H9 (cell line): ENCODE measurements at regions not wholly inside any gene's neighbourhood (a gene's known extent, or its start where the extent isn't known, plus 50 kb on each side); places are given as distances from the start of the nearest gene placed in this dataset.

Source experiments
- DNase-seq: peaks from one replicate; pipeline ENCODE4 v3.0.0-alpha.2; 2017
- H2AFZ ChIP-seq: one replicate; pipeline ENCODE4 v1.6.1; 2013; ENCODE audit warnings: mild to moderate bottlenecking, low read length, control low read depth, moderate library complexity
- H2AK5ac ChIP-seq: 2 replicates; pipeline ENCODE4 v1.6.1; 2013; ENCODE audit warnings: low read length, control low read depth, mixed read lengths; ENCODE audit not compliant: insufficient read length
- H2BK120ac ChIP-seq: one replicate; pipeline ENCODE4 v1.6.1; 2013; ENCODE audit warnings: low read depth, mild to moderate bottlenecking, low read length, control low read depth, inconsistent platforms; ENCODE audit not compliant: poor library complexity, severe bottlenecking
- H2BK12ac ChIP-seq: 2 replicates; pipeline ENCODE4 v1.6.1; 2013; ENCODE audit warnings: low read length, control low read depth, mixed read lengths, low read depth; ENCODE audit not compliant: insufficient read length
- H2BK15ac ChIP-seq: 2 replicates; pipeline ENCODE4 v1.6.1; 2013; ENCODE audit warnings: low read depth, low read length, control low read depth
- H2BK20ac ChIP-seq: one replicate; pipeline ENCODE4 v1.6.1; 2013; ENCODE audit warnings: low read depth, mild to moderate bottlenecking, low read length, control low read depth, inconsistent platforms; ENCODE audit not compliant: poor library complexity, severe bottlenecking
- H2BK5ac ChIP-seq: 2 replicates; pipeline ENCODE4 v1.6.1; 2013; ENCODE audit warnings: low read length, control low read depth, mixed read lengths; ENCODE audit not compliant: insufficient read length
- H3K14ac ChIP-seq: 2 replicates; pipeline ENCODE4 v1.6.1; 2013; ENCODE audit warnings: low read length, control low read depth; ENCODE audit not compliant: insufficient read depth
- H3K18ac ChIP-seq: 2 replicates; pipeline ENCODE4 v1.6.1; 2013; ENCODE audit warnings: low read depth, mild to moderate bottlenecking, mixed read lengths, low read length, control low read depth; ENCODE audit not compliant: insufficient read length
- H3K23ac ChIP-seq: 2 replicates; pipeline ENCODE4 v1.6.1; 2013; ENCODE audit warnings: low read length, control low read depth, mixed read lengths, low read depth; ENCODE audit not compliant: insufficient read length
- H3K23me2 ChIP-seq: 2 replicates; pipeline ENCODE4 v1.6.1; 2013; ENCODE audit warnings: low read depth, mild to moderate bottlenecking, mixed read lengths, low read length, control low read depth; ENCODE audit not compliant: insufficient read length, poor library complexity, severe bottlenecking
- H3K27ac ChIP-seq: 2 replicates; pipeline ENCODE4 v1.5.1; 2013; ENCODE audit warnings: low read length, control low read depth, mixed read lengths, low read depth; ENCODE audit not compliant: insufficient read length
- H3K27me3 ChIP-seq: 2 replicates; pipeline ENCODE4 v1.6.1; 2013; ENCODE audit warnings: low read length, control low read depth, inconsistent platforms; ENCODE audit not compliant: insufficient read depth
- H3K4ac ChIP-seq: 2 replicates; pipeline ENCODE4 v1.6.1; 2013; ENCODE audit warnings: low read depth, mild to moderate bottlenecking, control low read depth, inconsistent platforms, low read length, moderate library complexity
- H3K4me1 ChIP-seq: 2 replicates; pipeline ENCODE4 v1.6.1; 2013; ENCODE audit warnings: low read length, control low read depth, inconsistent platforms; ENCODE audit not compliant: insufficient read depth
- H3K4me2 ChIP-seq: 2 replicates; pipeline ENCODE4 v1.6.1; 2013; ENCODE audit warnings: low read length, control low read depth, mixed read lengths; ENCODE audit not compliant: insufficient read length, insufficient read depth
- H3K56ac ChIP-seq: 2 replicates; pipeline ENCODE4 v1.6.1; 2013; ENCODE audit warnings: low read depth, mild to moderate bottlenecking, mixed read lengths, low read length, control low read depth; ENCODE audit not compliant: insufficient read length
- H3K79me1 ChIP-seq: 2 replicates; pipeline ENCODE4 v1.6.1; 2013; ENCODE audit warnings: low read depth, mild to moderate bottlenecking, moderate library complexity, low read length, control low read depth, inconsistent platforms; ENCODE audit not compliant: insufficient read depth, poor library complexity, severe bottlenecking
- H3K79me2 ChIP-seq: 2 replicates; pipeline ENCODE4 v1.6.1; 2013; ENCODE audit warnings: low read length, control low read depth, inconsistent platforms; ENCODE audit not compliant: insufficient read depth
- H3K9ac ChIP-seq: 2 replicates; pipeline ENCODE4 v1.6.1; 2013; ENCODE audit warnings: low read length, control low read depth, mixed read lengths; ENCODE audit not compliant: insufficient read length; ENCODE audit errors: extremely low read depth
- H3K9me3 ChIP-seq: one replicate; pipeline ENCODE4 v1.6.1; 2013; ENCODE audit warnings: low read depth, low read length, inconsistent platforms; ENCODE audit not compliant: control insufficient read depth
- H3T11ph ChIP-seq: one replicate; pipeline ENCODE4 v1.6.1; 2013; ENCODE audit warnings: mild to moderate bottlenecking, low read length, control low read depth, inconsistent platforms
- H4K20me1 ChIP-seq: one replicate; pipeline ENCODE4 v1.6.1; 2013; ENCODE audit not compliant: control insufficient read depth, insufficient read length, insufficient read depth
- H4K5ac ChIP-seq: 2 replicates; pipeline ENCODE4 v1.6.1; 2013; ENCODE audit warnings: low read depth, mild to moderate bottlenecking, mixed read lengths, low read length, control low read depth; ENCODE audit not compliant: insufficient read length
- H4K8ac ChIP-seq: replicated peaks from 2 replicates; pipeline ENCODE4 v1.6.1; 2013; ENCODE audit warnings: low read length, control low read depth, mixed read lengths, low read depth; ENCODE audit not compliant: insufficient read length
- H4K91ac ChIP-seq: 2 replicates; pipeline ENCODE4 v1.6.1; 2013; ENCODE audit warnings: low read depth, mild to moderate bottlenecking, moderate library complexity, mixed read lengths, low read length, control low read depth; ENCODE audit not compliant: insufficient read length
- H3K27ac Mint-ChIP-seq, 3 experiments: 2 replicates in 2 of 3; 3 replicates in 1 of 3; pipeline ENCODE4 v1.8.0; 2020 to 2021; ENCODE audit warnings: mixed read lengths in 3 of 3, mild to moderate bottlenecking in 1 of 3, moderate library complexity in 1 of 3
- H3K27me3 Mint-ChIP-seq: 2 replicates; pipeline ENCODE4 v1.8.0; 2021; ENCODE audit warnings: low read depth, mild to moderate bottlenecking, moderate library complexity, mixed read lengths
- H3K36me3 Mint-ChIP-seq, 3 experiments: 2 replicates in 2 of 3; 3 replicates in 1 of 3; pipeline ENCODE4 v1.8.0; 2020 to 2021; ENCODE audit warnings: low read depth in 3 of 3, mixed read lengths in 3 of 3; ENCODE audit not compliant: insufficient read depth in 1 of 3
- H3K4me1 Mint-ChIP-seq, 2 experiments: 2 replicates each; pipeline ENCODE4 v1.8.0; 2020; ENCODE audit warnings: mixed read lengths in 2 of 2
- H3K4me3 Mint-ChIP-seq, 2 experiments: 2 replicates in 1 of 2; 3 replicates in 1 of 2; pipeline ENCODE4 v1.8.0; 2020 to 2021; ENCODE audit warnings: mild to moderate bottlenecking in 2 of 2, mixed read lengths in 2 of 2, moderate library complexity in 1 of 2
- H3K9me3 Mint-ChIP-seq, 2 experiments: 2 replicates in 1 of 2; 3 replicates in 1 of 2; pipeline ENCODE4 v1.8.0; 2020; ENCODE audit warnings: mild to moderate bottlenecking in 2 of 2, mixed read lengths in 2 of 2, moderate library complexity in 1 of 2
- WGBS: extraction: QIAGEN DNeasy Blood & Tissue Kit; methylation state at CpG from one replicate; pipeline ENCODE4 v1.1.7; 2013; ENCODE audit warnings: missing lambda C conversion rate, low lambda C conversion rate, mixed read lengths; ENCODE audit not compliant: insufficient read length; ENCODE audit errors: extremely low coverage; 5-methylcytosine and 5-hydroxymethylcytosine counted together
- TF ChIP-seq, protein P1 (sequence below): fragments of 200-600 bp; sonication (generic); conservative IDR thresholded peaks from 3 replicates; pipeline ENCODE4 v1.8.0; 2021; ENCODE audit warnings: antibody characterized with exemption, mild to moderate bottlenecking

DNA sequence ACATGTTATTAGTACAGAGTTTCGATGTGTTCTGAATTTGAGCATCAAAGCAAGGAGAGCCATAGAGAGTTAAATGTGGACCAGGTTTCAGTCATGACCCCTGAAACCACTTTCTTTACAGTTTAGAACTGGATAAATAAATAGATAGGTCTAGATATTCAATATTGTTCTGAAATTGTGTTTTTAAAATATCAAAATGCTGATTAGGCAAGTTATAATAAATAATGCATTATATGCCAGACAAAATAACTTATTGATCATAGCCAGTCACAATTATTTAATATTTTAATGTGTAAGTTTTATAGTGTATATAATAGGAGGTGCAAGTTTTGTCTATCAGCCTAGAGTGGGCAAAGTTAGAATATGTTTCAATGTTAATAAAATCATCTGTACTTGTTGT lies 569.5 kb downstream of the METTL15 start:
- no peaks in the 10 kb centered on the region for H3K23me2 ChIP-seq
- H2BK20ac ChIP-seq = no peak overlapping the region
- no peaks in the 10 kb centered on the region; the same call in 1 of the 2 replicates for H3K27me3 Mint-ChIP-seq
- H4K5ac ChIP-seq = no peak overlapping the region
- no peak overlapping the region for H2BK15ac ChIP-seq
- no CpG with 5 or more reads among the region's 1 CpG for WGBS
- no peak overlapping the region for H2BK12ac ChIP-seq
- TF ChIP-seq, protein P1, sequence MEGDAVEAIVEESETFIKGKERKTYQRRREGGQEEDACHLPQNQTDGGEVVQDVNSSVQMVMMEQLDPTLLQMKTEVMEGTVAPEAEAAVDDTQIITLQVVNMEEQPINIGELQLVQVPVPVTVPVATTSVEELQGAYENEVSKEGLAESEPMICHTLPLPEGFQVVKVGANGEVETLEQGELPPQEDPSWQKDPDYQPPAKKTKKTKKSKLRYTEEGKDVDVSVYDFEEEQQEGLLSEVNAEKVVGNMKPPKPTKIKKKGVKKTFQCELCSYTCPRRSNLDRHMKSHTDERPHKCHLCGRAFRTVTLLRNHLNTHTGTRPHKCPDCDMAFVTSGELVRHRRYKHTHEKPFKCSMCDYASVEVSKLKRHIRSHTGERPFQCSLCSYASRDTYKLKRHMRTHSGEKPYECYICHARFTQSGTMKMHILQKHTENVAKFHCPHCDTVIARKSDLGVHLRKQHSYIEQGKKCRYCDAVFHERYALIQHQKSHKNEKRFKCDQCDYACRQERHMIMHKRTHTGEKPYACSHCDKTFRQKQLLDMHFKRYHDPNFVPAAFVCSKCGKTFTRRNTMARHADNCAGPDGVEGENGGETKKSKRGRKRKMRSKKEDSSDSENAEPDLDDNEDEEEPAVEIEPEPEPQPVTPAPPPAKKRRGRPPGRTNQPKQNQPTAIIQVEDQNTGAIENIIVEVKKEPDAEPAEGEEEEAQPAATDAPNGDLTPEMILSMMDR = no peak
- H2BK5ac ChIP-seq = no peak overlapping the region
- H2BK120ac ChIP-seq = no peak overlapping the region
- no peak overlapping the region for H4K91ac ChIP-seq
- no peak overlapping the region for H2AFZ ChIP-seq
- H3K27ac Mint-ChIP-seq = no peak overlapping the region
- no peaks in the 10 kb centered on the region for H4K20me1 ChIP-seq
- no peaks in the 10 kb centered on the region for H3K27me3 ChIP-seq
- no peaks in the 10 kb centered on the region for H3K9me3 ChIP-seq
- peaks cover 7 to 10% of the 10 kb centered on the region in 2 experiments; a peak in 3 of 4 replicates for H3K4me1 Mint-ChIP-seq
- H3K36me3 Mint-ChIP-seq = no peaks in the 10 kb centered on the region; a peak in 1 of 7 replicates
- H3K56ac ChIP-seq = no peak overlapping the region
- no peak overlapping the region for H3K27ac ChIP-seq
- no peak overlapping the region for H2AK5ac ChIP-seq
- no peak for DNase-seq
- H3K18ac ChIP-seq = no peak overlapping the region
- no peak overlapping the region for H3K14ac ChIP-seq
- H4K8ac ChIP-seq = no peak overlapping the region
- no peak overlapping the region for H3K9ac ChIP-seq
- H3K79me2 ChIP-seq = no peaks in the 10 kb centered on the region
- no peaks in the 10 kb centered on the region for H3K4me1 ChIP-seq
- H3K23ac ChIP-seq = no peak overlapping the region
- no peaks in the 10 kb centered on the region for H3K9me3 Mint-ChIP-seq
- no peak overlapping the region for H3K4me2 ChIP-seq
- no peak overlapping the region for H3K4ac ChIP-seq
- no peak overlapping the region for H3K4me3 Mint-ChIP-seq
- no peak overlapping the region for H3T11ph ChIP-seq
- no peaks in the 10 kb centered on the region for H3K79me1 ChIP-seq
